DMS53 treated with DMSO at 0.1 percent for 48 hours (cell line): ENCODE measurements at regions not wholly inside any gene's neighbourhood (a gene's known extent, or its start where the extent isn't known, plus 50 kb on each side); places are given as distances from the start of the nearest gene placed in this dataset.

Experiments used
- DNase-seq: peaks from one replicate; lab custom pipeline; 2025; ENCODE audit not compliant: unreplicated experiment; lab: John Stamatoyannopoulos, UW

GRCh38 chr2:216745453-216745852, 50.1 kb upstream of the IGFBP5 start:
- no peak for DNase-seq
